ENCODE measurements at regions not wholly inside any gene's neighbourhood (a gene's known extent, or its start where the extent isn't known, plus 50 kb on each side); places are given as distances from the start of the nearest gene placed in this dataset.

GRCh38 chr10:78744491-78745090 is 324.2 kb upstream of the ZMIZ1 start:
- no peak for DNase-seq

GRCh38 chr10:78745441-78745840 is 323.3 kb upstream of the ZMIZ1 start:
- no peak for DNase-seq

- DNase-seq = no peak
Observed at GRCh38 chr10:78746155-78746763, 322.5 kb upstream of the ZMIZ1 start.

GRCh38 chr10:78747401-78748234 is 321.1 kb upstream of the ZMIZ1 start:
- no peak for DNase-seq

- DNase-seq = no peak
Observed at GRCh38 chr10:78748235-78748533, 320.6 kb upstream of the ZMIZ1 start.

GRCh38 chr10:78749200-78749599 is 319.6 kb upstream of the ZMIZ1 start:
- DNase-seq = no peak

- no peak for DNase-seq
Observed at GRCh38 chr10:78749898-78750297, 318.9 kb upstream of the ZMIZ1 start.

- no peak for DNase-seq
Observed at GRCh38 chr10:78750418-78750817, 318.3 kb upstream of the ZMIZ1 start.

- DNase-seq = no peak
Observed at GRCh38 chr10:78751716-78752115, 317.1 kb upstream of the ZMIZ1 start.

- DNase-seq = no peak
Observed at GRCh38 chr10:78752221-78752620, 316.5 kb upstream of the ZMIZ1 start.

- no peak for DNase-seq
Observed at GRCh38 chr10:78752708-78753107, 316.1 kb upstream of the ZMIZ1 start.

GRCh38 chr10:78754269-78755062 is 314.3 kb upstream of the ZMIZ1 start:
- no peak for DNase-seq

GRCh38 chr10:78755063-78755701 is 313.6 kb upstream of the ZMIZ1 start:
- no peak for DNase-seq

GRCh38 chr10:78755877-78756455 is 312.8 kb upstream of the ZMIZ1 start:
- no peak for DNase-seq

GRCh38 chr10:78756604-78757343 is 312.0 kb upstream of the ZMIZ1 start:
- DNase-seq = peak in 10 of 14 donors; percentile 55 to 93 (median 80)

GRCh38 chr10:78757344-78757925 is 311.3 kb upstream of the ZMIZ1 start:
- DNase-seq = no peak

- no peak for DNase-seq
Observed at GRCh38 chr10:78758176-78758575, 310.6 kb upstream of the ZMIZ1 start.

- DNase-seq = no peak
Observed at GRCh38 chr10:78759456-78760120, 309.2 kb upstream of the ZMIZ1 start.

GRCh38 chr10:78760463-78761310 is 308.1 kb upstream of the ZMIZ1 start:
- peak in 1 of 14 donors; percentile 71 for DNase-seq
